GM12865 (cell line): ENCODE measurements at regions not wholly inside any gene's neighbourhood (a gene's known extent, or its start where the extent isn't known, plus 50 kb on each side); places are given as distances from the start of the nearest gene placed in this dataset.

ENCODE experiments used
- DNase-seq: peaks from one replicate; pipeline ENCODE4 v3.0.0; 2010; ENCODE audit warnings: low read depth
- H3K4me3 ChIP-seq: 2 replicates; pipeline ENCODE4 v1.5.1; 2011; ENCODE audit warnings: mild to moderate bottlenecking, low read depth, low read length, control low read depth
- TF ChIP-seq, protein P1 (sequence below): IDR thresholded peaks from 2 replicates; pipeline ENCODE4 v1.5.1; 2011; ENCODE audit warnings: low read length, control low read depth, low read depth, inconsistent platforms; ENCODE audit not compliant: insufficient read depth; ENCODE audit errors: missing control alignments

DNA sequence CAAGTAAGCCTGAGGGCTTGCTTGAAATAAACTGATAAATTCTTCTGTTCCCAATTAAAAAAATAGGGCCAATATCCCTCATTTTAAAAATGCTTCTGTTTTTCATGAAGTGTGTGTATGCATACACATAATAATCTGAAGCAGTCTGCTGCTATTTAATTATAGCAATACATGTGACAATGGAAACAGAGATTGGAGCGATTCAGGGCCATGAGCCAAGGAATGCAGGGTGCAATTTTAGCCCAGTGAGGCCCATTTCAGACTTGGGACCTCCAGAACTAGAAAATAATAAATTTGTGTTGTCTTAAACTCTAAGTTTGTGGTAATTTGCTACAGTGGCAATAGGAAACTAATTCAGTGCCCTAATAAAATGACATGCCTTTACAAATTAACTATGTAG is 264.9 kb downstream of the LTN1 start:
- DNase-seq, result no peak
- H3K4me3 ChIP-seq, result no peak overlapping the region
- TF ChIP-seq, protein P1, sequence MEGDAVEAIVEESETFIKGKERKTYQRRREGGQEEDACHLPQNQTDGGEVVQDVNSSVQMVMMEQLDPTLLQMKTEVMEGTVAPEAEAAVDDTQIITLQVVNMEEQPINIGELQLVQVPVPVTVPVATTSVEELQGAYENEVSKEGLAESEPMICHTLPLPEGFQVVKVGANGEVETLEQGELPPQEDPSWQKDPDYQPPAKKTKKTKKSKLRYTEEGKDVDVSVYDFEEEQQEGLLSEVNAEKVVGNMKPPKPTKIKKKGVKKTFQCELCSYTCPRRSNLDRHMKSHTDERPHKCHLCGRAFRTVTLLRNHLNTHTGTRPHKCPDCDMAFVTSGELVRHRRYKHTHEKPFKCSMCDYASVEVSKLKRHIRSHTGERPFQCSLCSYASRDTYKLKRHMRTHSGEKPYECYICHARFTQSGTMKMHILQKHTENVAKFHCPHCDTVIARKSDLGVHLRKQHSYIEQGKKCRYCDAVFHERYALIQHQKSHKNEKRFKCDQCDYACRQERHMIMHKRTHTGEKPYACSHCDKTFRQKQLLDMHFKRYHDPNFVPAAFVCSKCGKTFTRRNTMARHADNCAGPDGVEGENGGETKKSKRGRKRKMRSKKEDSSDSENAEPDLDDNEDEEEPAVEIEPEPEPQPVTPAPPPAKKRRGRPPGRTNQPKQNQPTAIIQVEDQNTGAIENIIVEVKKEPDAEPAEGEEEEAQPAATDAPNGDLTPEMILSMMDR, result no peak

DNA sequence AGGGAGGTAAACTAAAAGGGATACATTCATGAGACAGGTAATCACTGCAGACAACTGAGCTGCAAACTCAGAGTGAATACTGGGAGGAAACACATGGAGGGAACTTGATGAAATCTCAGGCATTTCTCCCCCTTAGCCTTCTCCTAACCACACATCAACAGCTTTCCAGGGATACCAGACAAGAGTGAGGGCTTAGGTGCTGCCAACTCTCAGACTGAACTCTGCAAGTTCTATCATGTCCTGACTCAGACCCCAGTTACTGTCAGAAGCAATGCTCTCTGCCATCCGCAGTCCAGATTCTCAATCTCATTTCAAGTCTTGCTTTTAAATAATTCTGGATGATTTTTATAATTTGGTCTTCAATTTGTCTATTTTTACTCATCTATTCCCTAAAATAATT is 267.3 kb downstream of the LTN1 start:
- no peak overlapping the region for H3K4me3 ChIP-seq
- no peak for DNase-seq
- TF ChIP-seq, protein P1, result no peak

DNA sequence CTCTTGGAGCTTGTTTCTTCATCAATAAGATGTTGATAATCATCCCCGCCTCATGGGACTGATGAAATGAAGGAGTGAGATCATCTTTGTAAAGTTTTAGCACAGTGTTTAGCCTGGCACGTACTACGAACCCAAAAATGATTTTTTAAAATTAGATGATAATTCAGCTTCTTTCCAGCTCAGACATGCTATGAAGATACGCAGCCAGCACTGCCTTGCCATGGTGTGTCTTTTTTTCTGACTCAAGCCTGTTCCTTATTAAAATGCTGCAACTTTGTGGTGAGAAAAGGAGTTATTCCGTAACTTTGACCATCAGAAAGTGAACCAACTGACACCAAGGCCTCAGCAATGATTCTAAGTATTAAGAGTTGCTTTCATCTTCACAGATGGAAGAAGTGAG is 269.0 kb downstream of the LTN1 start:
- H3K4me3 ChIP-seq, result no peak overlapping the region
- TF ChIP-seq, protein P1, result no peak
- no peak for DNase-seq

DNA sequence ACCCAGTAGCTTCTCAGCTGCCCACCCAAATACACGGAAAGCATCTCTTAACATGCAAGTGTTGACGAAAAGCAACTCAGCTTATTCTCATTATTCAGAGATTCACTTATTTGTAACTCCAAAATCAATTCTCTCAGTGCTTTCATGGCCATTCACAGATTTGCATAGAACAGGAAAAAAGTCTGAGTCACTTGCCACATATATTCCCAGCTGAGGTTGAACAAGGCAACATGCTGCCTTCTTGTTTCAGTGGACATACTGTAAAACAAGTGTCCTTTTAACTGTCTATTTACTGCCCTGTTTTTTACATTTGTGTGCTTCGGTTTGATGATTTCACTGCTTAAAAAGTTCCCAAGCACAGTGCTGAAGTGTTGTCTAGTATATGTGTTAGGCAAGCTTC is 273.0 kb downstream of the LTN1 start:
- TF ChIP-seq, protein P1, result no peak
- DNase-seq, result no peak
- no peak overlapping the region for H3K4me3 ChIP-seq

DNA sequence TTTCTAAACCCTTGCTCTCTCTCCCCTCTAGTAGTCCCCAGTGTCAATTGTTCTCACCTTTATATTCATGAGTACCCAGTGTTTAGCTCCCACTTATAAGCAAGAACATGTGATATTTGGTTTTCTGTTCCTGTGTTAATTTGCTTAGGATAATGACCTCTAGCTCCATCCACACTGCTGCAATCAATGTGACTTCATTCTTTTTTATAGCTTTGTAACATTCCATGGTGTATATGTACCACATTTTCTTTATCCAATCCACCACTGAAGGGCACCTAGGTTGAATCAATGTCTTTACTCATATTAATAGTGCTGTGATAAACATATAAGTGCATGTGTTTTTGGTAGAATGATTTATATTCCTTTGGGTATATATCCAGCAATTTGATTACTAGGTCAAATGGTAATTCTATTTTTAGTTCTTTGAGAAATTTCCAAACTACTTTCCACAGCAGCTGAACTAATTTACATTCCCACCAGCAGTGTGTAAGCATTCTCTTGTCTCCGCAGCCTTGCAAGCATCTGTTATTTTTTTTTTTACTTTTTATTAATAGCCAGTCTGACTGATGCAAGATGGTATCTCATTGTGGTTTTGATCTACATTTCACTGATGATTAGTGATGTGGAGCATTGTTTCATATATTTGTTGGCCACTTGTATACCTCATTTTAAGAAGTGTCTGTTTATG is 277.8 kb downstream of the LTN1 start:
- TF ChIP-seq, protein P1, result no peak
- DNase-seq, result no peak
- no peak overlapping the region for H3K4me3 ChIP-seq

DNA sequence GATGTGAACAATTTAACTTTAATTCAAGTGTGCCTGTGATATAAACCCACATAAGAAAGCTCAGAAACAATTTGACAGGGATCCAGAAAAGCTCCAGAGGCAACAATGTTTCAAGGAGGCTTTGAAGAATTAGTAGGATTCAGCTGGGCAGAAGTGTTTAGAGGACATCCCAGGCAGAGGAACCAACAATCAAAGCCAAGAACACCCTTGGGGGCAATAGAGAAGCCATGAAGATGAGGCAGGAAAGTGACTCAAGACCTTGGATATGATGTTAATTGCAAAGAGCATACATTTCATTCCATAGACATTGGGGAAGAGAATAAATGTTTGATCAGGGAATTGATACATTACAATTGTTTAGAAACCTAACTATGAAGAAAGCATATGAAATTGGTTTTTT is 280.3 kb downstream of the LTN1 start:
- no peak for DNase-seq
- TF ChIP-seq, protein P1, result no peak
- no peak overlapping the region for H3K4me3 ChIP-seq

DNA sequence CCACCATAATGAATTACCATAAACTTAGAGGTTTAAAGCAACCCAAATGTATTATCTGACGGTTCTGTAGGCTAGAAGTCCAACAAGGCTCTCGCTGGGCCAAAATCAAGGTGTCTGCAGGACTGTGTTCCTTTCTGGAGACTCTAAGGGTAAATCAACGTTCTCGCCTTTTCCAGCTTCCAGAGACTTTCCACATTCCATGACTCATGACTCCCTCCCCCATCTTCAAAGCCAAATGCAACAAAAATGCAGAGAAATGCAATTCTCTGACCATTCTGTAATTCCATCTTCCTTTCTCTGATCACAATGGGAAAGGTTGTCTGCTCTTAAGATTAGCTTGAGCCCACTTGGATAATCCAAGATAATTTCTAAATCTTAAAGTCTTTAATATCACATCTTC is 287.1 kb downstream of the LTN1 start:
- no peak overlapping the region for H3K4me3 ChIP-seq
- no peak for DNase-seq
- TF ChIP-seq, protein P1, result no peak
